GM18526 (cell line): ENCODE measurements at regions not wholly inside any gene's neighbourhood (a gene's known extent, or its start where the extent isn't known, plus 50 kb on each side); places are given as distances from the start of the nearest gene placed in this dataset.

Experiments
- POLR2A ChIP-seq: IDR thresholded peaks from 3 replicates; pipeline ENCODE4 v1.6.1; 2011; ENCODE audit not compliant: insufficient read length; ENCODE audit errors: extremely low read depth

- TF ChIP-seq POLR2A = no peak
Observed at GRCh38 chrX:40496728-40497127, 84.0 kb upstream of the ATP6AP2 start.

DNA sequence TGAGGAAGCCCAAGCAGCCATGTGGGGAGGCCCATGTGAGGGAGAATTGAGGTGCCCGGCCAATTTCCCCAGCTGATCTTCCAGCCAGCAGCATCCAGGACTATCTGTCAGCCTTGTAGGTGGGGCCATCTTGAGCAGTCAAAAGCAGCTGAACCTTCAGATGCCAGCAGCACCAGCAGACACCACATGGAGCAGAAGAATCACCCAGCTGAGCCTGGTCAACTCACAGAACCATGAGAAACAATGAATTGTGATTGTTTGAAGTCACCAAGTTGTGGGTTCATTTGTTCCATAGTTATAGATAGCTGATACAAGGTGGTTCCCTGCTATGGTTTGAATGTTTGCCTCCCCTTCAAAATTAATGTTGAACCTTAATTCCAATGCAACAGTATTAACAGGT, 85.1 kb upstream of the ATP6AP2 start:
- TF ChIP-seq POLR2A = no peak

GRCh38 chrX:40494005-40494404, 86.8 kb upstream of the ATP6AP2 start:
- no peak for TF ChIP-seq POLR2A

GRCh38 chrX:40488296-40488695, 92.5 kb upstream of the ATP6AP2 start:
- TF ChIP-seq POLR2A = no peak

DNA sequence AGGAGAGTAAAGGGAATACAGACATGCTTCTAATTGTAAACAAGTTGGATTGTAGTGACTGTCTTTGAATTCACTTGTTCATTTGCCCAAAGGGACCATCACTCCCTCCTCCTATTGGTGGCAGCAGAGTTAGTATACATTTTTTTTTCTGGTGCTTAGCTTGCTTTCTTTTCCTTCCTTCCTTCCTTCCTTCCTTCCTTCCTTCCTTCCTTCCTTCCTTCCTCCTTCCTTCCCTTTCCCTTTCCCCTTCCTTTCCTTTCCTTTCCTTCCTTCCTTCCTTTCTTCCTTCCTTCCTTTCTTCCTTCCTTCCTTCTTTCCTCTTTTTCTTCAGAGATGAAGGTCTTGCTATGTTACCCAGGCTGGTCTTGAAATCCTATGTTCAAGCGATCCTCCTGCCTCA, 94.8 kb upstream of the ATP6AP2 start:
- TF ChIP-seq POLR2A = no peak

GRCh38 chrX:40485102-40485826, 95.5 kb upstream of the ATP6AP2 start:
- TF ChIP-seq POLR2A = no peak

DNA sequence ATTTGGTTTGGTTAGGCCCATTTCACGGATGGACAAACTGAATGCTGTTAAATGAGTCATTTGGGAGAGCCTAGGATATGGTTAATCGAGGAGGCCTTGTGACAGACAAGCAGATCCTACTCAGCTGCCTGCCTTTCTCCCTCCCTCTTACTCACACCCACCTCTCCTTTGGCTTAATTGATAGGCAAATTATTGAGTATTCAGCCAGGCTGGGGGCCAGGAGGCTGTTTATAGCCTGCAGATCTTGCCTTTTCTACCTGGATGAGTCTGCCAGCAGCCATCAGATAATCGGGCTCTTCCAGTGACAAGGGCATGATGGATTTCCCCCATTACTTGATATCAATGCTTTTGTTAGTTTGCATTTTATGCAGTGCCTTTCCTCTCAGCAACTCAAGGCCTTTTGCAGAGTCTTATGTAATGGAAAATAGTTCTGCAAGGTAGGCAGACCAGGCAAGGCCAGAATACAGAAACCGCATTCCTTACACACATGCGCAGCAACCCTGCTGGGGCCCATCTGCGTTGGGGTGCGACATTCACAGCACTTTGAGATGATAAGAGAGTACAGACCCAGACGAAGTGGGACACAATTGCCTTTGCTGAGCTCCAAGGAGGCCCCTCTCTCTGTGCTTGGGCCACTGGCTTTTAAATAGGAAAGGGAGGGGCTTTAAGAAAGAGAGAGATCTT, 96.2 kb upstream of the ATP6AP2 start:
- no peak for TF ChIP-seq POLR2A

DNA sequence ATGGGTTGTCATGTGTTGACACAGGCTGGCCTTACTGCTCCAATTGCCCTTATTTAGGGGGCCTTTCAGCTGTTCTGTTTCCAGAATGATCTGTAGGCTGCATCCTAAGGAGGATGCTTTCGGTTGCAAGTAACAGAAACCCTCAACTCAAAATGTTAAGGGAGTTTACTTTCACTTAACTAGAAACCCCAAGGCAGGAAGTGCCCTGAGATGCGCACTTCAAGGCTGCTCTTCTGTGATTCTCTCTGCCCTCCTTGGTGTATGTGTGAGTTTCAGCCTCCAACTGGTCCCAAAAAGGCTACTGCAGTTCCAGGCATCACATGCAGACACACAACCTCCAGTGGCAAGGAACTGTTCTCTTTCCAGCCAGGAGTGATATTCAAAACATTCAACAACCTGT, 97.3 kb upstream of the ATP6AP2 start:
- no peak for TF ChIP-seq POLR2A

DNA sequence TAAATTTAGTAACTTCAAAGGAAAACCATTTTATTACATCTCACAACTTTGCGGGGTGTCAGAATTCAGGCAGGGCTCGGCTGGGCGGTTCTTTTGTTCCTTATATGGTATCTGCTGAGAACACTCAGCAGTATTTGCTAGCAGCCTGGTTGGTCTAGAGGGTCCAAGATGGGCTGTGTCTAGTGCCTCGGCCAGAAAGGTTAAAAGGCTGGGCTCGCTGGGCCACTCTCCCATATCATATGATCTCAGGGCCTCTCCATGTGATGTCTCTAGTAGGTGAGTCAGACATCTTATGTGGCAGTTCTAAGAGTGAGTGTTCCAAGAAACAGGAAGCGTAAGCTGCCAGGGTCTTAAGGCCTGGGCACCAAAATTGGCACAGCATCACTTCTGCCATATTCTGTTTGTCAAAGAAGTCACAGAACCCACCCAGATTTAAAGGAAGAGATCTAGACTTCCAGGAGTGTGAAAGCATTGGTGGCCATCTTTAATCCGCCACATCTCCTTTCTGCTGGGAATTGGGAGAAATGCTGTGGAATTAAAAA, 100.9 kb upstream of the ATP6AP2 start:
- no peak for TF ChIP-seq POLR2A

- no peak for TF ChIP-seq POLR2A
Observed at GRCh38 chrX:40478474-40479065, 102.2 kb upstream of the ATP6AP2 start.

GRCh38 chrX:40476958-40477357, 103.8 kb upstream of the ATP6AP2 start:
- TF ChIP-seq POLR2A = no peak

- TF ChIP-seq POLR2A = no peak
Observed at GRCh38 chrX:40474645-40475044, 106.1 kb upstream of the ATP6AP2 start.

GRCh38 chrX:40474205-40474626, 106.6 kb upstream of the ATP6AP2 start:
- no peak for TF ChIP-seq POLR2A

- no peak for TF ChIP-seq POLR2A
Observed at GRCh38 chrX:40473460-40474204, 107.1 kb upstream of the ATP6AP2 start.

DNA sequence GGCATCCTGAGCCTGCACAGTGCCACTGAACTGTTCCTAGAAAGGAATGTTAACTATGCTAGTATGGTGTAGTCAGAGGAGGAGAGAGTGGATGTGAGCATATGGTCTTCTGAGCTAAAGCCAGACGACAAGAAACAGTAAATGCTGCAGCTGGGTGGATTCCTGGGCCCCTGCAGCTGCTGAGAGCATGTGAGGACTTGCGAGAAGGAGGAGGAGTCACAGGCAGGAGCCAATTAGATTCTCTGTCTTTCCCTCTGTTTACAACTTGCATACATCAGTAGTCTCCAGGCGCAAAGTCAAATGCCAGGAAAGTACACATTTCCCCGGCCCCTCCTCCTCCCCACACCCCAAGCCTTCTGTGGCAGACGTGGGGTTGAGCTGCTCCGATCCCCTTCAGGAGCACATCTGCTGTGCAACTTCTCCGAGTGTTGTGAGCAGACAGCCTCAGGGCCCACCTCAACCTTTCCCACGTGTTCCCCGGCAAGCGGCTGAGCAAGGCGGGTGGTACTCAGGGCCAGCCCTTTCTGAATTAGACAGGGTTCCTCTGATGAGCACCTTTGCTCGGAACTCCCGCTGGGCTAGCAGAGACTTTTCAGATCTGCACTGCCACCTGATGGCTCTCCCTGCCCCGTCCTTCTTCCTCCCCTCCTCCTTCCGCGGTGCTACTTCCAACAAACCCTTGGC, 108.7 kb upstream of the ATP6AP2 start:
- TF ChIP-seq POLR2A = no peak
